ENCODE measurements at regions not wholly inside any gene's neighbourhood (a gene's known extent, or its start where the extent isn't known, plus 50 kb on each side); places are given as distances from the start of the nearest gene placed in this dataset.

GRCh38 chr6:114608091-114608490 lies 265.3 kb upstream of the HS3ST5 start:
- DNase-seq = no peak

- DNase-seq = no peak
These were observed 262.8 kb upstream of the HS3ST5 start for GRCh38 chr6:114605656-114606055.

- DNase-seq = no peak
These were observed 257.6 kb upstream of the HS3ST5 start for GRCh38 chr6:114600381-114600780.

GRCh38 chr6:114595591-114595990 lies 252.8 kb upstream of the HS3ST5 start:
- DNase-seq = no peak

- DNase-seq = no peak
These were observed 252.4 kb upstream of the HS3ST5 start for GRCh38 chr6:114595186-114595585.

GRCh38 chr6:114592506-114592905 lies 249.7 kb upstream of the HS3ST5 start:
- no peak for DNase-seq

- no peak for DNase-seq
These were observed 245.9 kb upstream of the HS3ST5 start for GRCh38 chr6:114588726-114589125.

GRCh38 chr6:114586298-114586697 lies 243.5 kb upstream of the HS3ST5 start:
- DNase-seq = no peak

- peak; percentile 26 for DNase-seq
These were observed 238.5 kb upstream of the HS3ST5 start for GRCh38 chr6:114581293-114581692.

- DNase-seq = no peak
These were observed 238.1 kb upstream of the HS3ST5 start for GRCh38 chr6:114580882-114581281.

GRCh38 chr6:114579486-114579885 lies 236.7 kb upstream of the HS3ST5 start:
- DNase-seq = no peak

GRCh38 chr6:114577109-114577508 lies 234.3 kb upstream of the HS3ST5 start:
- DNase-seq = no peak

- no peak for DNase-seq
These were observed 233.5 kb upstream of the HS3ST5 start for GRCh38 chr6:114576330-114576729.

- no peak for DNase-seq
These were observed 226.8 kb upstream of the HS3ST5 start for GRCh38 chr6:114569669-114570068.

GRCh38 chr6:114564302-114564933 lies 221.6 kb upstream of the HS3ST5 start:
- no peak for DNase-seq

- DNase-seq = no peak
These were observed 216.6 kb upstream of the HS3ST5 start for GRCh38 chr6:114559419-114559818.

GRCh38 chr6:114558153-114558552 lies 215.3 kb upstream of the HS3ST5 start:
- no peak for DNase-seq

GRCh38 chr6:114556846-114557488 lies 214.1 kb upstream of the HS3ST5 start:
- no peak for DNase-seq

- DNase-seq = no peak
These were observed 207.5 kb upstream of the HS3ST5 start for GRCh38 chr6:114550316-114550715.

- no peak for DNase-seq
These were observed 200.9 kb upstream of the HS3ST5 start for GRCh38 chr6:114543696-114544095.

GRCh38 chr6:114541794-114542193 lies 199.0 kb upstream of the HS3ST5 start:
- no peak for DNase-seq

- DNase-seq = no peak
These were observed 195.2 kb upstream of the HS3ST5 start for GRCh38 chr6:114537977-114538376.

GRCh38 chr6:114534813-114535212 lies 192.0 kb upstream of the HS3ST5 start:
- no peak for DNase-seq

- DNase-seq = no peak
These were observed 181.3 kb upstream of the HS3ST5 start for GRCh38 chr6:114524081-114524480.

GRCh38 chr6:114523508-114523907 lies 180.7 kb upstream of the HS3ST5 start:
- no peak for DNase-seq
